ENCODE measurements at regions not wholly inside any gene's neighbourhood (a gene's known extent, or its start where the extent isn't known, plus 50 kb on each side); places are given as distances from the start of the nearest gene placed in this dataset.
"Not testable (repeated sequence)": the region's sequence is repeated elsewhere in the genome, so short reads cannot be mapped to it uniquely, and the experiment has no call there.

DNA sequence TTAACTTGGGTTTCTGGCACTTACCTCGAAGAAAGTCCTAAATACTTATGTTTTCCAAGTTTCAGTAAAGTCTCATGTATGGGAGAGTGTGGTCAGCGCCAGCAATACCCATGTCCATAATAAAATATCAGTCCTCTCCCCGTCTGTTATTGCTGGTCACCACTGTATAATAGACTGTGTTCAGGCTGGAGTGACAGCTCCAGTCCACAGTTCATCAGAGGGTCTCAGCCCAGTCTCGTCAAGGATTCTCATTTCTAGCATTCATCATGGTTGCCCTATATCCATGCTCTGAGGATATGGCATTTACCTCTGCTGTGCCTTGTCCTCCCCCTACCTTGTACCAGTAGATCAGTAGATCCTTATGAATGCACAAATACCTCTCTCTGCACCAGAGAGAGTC, 384.5 kb downstream of the NPIPA7 start:
- Histone ChIP-seq H3K27ac (no peak overlapping the region), H3K4me3 (no peak overlapping the region), H3K9me3 (no peaks in the 10 kb centered on the region), H3K36me3 (no peaks in the 10 kb centered on the region), H3K27me3 (replicated peaks; ENCODE audit: insufficient read depth) (no peaks in the 10 kb centered on the region), H3K4me1 (replicated peaks) (no peaks in the 10 kb centered on the region)
- 90% methylated on average over 4 of the region's 4 CpGs for WGBS
- no peak for TF ChIP-seq POLR2AphosphoS5 (IDR thresholded peaks at IDR 0.05)
- TF ChIP-seq POLR2A (IDR thresholded peaks at IDR 0.05), result no peak
- TF ChIP-seq, protein P1, sequence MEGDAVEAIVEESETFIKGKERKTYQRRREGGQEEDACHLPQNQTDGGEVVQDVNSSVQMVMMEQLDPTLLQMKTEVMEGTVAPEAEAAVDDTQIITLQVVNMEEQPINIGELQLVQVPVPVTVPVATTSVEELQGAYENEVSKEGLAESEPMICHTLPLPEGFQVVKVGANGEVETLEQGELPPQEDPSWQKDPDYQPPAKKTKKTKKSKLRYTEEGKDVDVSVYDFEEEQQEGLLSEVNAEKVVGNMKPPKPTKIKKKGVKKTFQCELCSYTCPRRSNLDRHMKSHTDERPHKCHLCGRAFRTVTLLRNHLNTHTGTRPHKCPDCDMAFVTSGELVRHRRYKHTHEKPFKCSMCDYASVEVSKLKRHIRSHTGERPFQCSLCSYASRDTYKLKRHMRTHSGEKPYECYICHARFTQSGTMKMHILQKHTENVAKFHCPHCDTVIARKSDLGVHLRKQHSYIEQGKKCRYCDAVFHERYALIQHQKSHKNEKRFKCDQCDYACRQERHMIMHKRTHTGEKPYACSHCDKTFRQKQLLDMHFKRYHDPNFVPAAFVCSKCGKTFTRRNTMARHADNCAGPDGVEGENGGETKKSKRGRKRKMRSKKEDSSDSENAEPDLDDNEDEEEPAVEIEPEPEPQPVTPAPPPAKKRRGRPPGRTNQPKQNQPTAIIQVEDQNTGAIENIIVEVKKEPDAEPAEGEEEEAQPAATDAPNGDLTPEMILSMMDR (IDR thresholded peaks at IDR 0.05), result no peak
- intact Hi-C loops (cut with DNase I), result no loop called here
- DNase-seq (ENCODE audit: low spot score), result no peak

DNA sequence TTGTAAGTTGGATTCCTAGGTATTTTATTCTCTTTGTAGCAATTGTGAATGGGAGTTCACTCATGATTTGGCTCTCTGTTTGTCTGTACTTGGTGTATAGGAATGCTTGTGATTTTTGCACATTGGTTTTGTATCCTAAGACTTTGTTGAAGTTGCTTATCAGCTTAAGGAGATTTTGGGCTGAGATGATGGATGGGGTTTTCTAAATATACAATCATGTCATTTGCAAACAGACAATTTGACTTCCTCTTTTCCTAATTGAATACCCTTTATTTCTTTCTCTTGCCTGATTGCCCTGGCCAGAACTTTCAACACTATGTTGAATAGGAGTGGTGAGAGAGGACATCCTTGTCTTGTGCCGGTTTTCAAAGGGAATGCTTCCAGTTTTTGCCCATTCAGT, 391.8 kb downstream of the NPIPA7 start:
- not testable (repeated sequence) for H3K27ac ChIP-seq

DNA sequence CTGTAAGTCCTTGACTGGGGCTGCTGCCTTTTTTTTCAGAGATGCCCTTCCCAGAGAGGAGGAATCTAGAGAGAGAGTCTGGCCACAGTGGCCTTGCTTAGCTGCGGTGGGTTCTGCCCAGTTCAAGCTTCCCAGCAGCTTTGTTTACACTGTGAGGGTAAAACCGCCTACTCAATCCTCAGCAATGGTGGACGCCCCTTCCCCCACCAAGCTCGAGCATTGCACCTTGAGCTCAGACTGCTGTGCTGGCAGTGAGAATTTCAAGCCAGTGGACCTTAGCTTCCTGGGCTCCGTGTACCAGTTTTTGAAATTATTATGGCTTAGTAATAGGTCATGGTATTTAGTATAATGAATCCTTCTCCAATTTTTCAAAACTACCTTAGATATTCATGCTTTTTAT, 395.4 kb downstream of the NPIPA7 start:
- no peak for TF ChIP-seq POLR2A (IDR thresholded peaks at IDR 0.05)
- TF ChIP-seq, protein P1 (IDR thresholded peaks at IDR 0.05), result no peak
- TF ChIP-seq POLR2AphosphoS5 (IDR thresholded peaks at IDR 0.05), result no peak
- WGBS, result 38% methylated on average over 5 of the region's 5 CpGs
- DNase-seq (ENCODE audit: low spot score), result no peak
- H3K4me3 ChIP-seq, result no peak overlapping the region
- no peaks in the 10 kb centered on the region for H3K27me3 ChIP-seq (replicated peaks; ENCODE audit: insufficient read depth)
- no peaks in the 10 kb centered on the region for H3K36me3 ChIP-seq
- no peaks in the 10 kb centered on the region for H3K4me1 ChIP-seq (replicated peaks)
- intact Hi-C loops (cut with DNase I), result no loop called here
- H3K9me3 ChIP-seq, result no peaks in the 10 kb centered on the region
- H3K27ac ChIP-seq, result no peak overlapping the region

More for the DNA sequence above, 391.8 kb downstream of the NPIPA7 start:
- H3K27me3 ChIP-seq (replicated peaks; ENCODE audit: insufficient read depth); intact Hi-C loops (cut with DNase I); H3K4me1 ChIP-seq (replicated peaks); DNase-seq (ENCODE audit: low spot score); H3K36me3 ChIP-seq; H3K9me3 ChIP-seq; H3K4me3 ChIP-seq: not testable (repeated sequence)
- 92% methylated on average over 1 of the region's 1 CpG for WGBS

DNA sequence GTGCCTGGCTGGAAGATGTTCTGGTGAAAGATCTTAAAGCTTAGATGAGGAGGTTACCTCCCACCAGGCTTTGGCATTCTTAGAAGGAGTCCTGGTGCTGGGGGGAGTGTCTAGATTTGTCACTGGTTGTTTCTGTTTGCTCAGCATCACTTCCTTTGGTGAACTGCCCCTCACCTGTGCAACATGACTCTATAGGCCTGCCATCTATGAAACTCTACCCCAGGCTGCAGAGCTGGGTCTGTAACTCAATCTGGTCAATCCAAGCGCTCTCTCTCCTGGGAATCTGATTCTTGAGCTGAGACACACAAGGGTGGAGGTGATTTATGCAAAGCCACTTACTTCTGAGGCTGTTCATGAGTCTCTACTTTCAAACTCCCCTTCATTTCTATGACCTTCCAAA, 399.4 kb downstream of the NPIPA7 start:
- WGBS, result 76% methylated on average over 1 of the region's 1 CpG

DNA sequence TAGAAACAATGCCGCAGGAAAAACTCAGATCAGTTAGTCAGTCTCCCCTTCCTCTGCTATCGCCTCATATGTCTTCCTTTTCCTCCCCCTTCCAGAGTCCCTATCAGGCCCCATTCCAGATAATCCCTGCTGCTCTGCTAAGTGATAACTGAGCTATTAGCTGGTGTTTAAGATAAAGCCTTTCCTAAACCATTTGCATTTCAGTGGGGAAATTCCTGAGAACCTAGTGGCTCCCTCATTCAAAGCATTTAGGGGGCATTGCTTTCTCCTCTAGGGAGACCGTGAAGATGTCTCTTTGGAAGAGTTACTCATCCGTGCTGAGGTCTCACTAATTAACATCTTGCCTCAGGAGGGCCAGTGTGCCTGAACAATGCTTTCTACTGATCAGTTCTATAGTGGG, 401.6 kb downstream of the NPIPA7 start:
- no peaks in the 10 kb centered on the region for H3K27me3 ChIP-seq (replicated peaks; ENCODE audit: insufficient read depth)
- no peaks in the 10 kb centered on the region for H3K4me1 ChIP-seq (replicated peaks)
- intact Hi-C loops (cut with DNase I), result no loop called here
- 30% methylated on average over 4 of the region's 4 CpGs for WGBS
- TF ChIP-seq POLR2A (IDR thresholded peaks at IDR 0.05) (no peak), POLR2AphosphoS5 (IDR thresholded peaks at IDR 0.05) (no peak)
- TF ChIP-seq, protein P1 (IDR thresholded peaks at IDR 0.05), result no peak
- DNase-seq (ENCODE audit: low spot score), result no peak
- H3K27ac ChIP-seq, result no peak overlapping the region
- no peak overlapping the region for H3K4me3 ChIP-seq
- no peaks in the 10 kb centered on the region for H3K9me3 ChIP-seq
- H3K36me3 ChIP-seq, result no peaks in the 10 kb centered on the region

More for the DNA sequence above, 399.4 kb downstream of the NPIPA7 start:
- intact Hi-C loops (cut with DNase I), result no loop called here
- Histone ChIP-seq H3K4me1 (replicated peaks) (no peaks in the 10 kb centered on the region), H3K36me3 (no peaks in the 10 kb centered on the region), H3K4me3 (no peak overlapping the region), H3K27me3 (replicated peaks; ENCODE audit: insufficient read depth) (no peaks in the 10 kb centered on the region), H3K9me3 (no peaks in the 10 kb centered on the region), H3K27ac (no peak overlapping the region)
- TF ChIP-seq, protein P1 (IDR thresholded peaks at IDR 0.05), result no peak
- TF ChIP-seq POLR2A (IDR thresholded peaks at IDR 0.05), result no peak
- no peak for TF ChIP-seq POLR2AphosphoS5 (IDR thresholded peaks at IDR 0.05)
- DNase-seq (ENCODE audit: low spot score), result no peak

All from prostate gland (tissue), 2 donors.